ENCODE measurements at regions not wholly inside any gene's neighbourhood (a gene's known extent, or its start where the extent isn't known, plus 50 kb on each side); places are given as distances from the start of the nearest gene placed in this dataset.

DNA sequence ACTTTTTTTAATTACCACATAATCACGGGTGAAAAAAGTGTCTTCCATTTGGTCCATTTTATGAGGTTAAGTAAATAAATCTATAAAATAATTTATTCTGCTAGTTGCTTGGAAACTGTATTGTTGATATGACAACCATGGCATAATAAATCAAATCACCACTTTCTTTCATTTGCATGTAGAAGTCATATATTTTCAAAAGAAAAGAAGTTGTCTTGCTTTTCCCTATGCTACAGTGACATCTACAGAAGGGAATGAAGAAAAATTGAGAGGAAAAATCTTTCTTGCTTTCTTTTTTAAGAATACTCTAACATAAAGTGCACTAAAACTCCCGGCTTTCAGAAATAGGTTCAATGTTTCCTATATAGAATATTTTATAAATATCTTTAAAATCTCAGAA is 228.5 kb downstream of the ZBBX start:
- TF ChIP-seq, protein P1, sequence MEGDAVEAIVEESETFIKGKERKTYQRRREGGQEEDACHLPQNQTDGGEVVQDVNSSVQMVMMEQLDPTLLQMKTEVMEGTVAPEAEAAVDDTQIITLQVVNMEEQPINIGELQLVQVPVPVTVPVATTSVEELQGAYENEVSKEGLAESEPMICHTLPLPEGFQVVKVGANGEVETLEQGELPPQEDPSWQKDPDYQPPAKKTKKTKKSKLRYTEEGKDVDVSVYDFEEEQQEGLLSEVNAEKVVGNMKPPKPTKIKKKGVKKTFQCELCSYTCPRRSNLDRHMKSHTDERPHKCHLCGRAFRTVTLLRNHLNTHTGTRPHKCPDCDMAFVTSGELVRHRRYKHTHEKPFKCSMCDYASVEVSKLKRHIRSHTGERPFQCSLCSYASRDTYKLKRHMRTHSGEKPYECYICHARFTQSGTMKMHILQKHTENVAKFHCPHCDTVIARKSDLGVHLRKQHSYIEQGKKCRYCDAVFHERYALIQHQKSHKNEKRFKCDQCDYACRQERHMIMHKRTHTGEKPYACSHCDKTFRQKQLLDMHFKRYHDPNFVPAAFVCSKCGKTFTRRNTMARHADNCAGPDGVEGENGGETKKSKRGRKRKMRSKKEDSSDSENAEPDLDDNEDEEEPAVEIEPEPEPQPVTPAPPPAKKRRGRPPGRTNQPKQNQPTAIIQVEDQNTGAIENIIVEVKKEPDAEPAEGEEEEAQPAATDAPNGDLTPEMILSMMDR (IDR thresholded peaks at IDR 0.05): no peak
- TF ChIP-seq EP300 (IDR thresholded peaks at IDR 0.05) (no peak), POLR2A (IDR thresholded peaks at IDR 0.05; ENCODE audit: low read depth) (no peak)

Measured in esophagus muscularis mucosa (tissue), 4 donors.